Activated CD8-positive, alpha-beta memory T cell treated with anti-CD3 and anti-CD28 coated beads, Interleukin-2, amount 50 U/mL, for 4 hours (primary cell): ENCODE measurements at regions not wholly inside any gene's neighbourhood (a gene's known extent, or its start where the extent isn't known, plus 50 kb on each side); places are given as distances from the start of the nearest gene placed in this dataset.
"Not testable (repeated sequence)": the region's sequence is repeated elsewhere in the genome, so short reads cannot be mapped to it uniquely, and the experiment has no call there.

ENCODE experiments used
- DNase-seq: peaks from one replicate; pipeline ENCODE4 v3.0.0-alpha.2; 2020

DNA sequence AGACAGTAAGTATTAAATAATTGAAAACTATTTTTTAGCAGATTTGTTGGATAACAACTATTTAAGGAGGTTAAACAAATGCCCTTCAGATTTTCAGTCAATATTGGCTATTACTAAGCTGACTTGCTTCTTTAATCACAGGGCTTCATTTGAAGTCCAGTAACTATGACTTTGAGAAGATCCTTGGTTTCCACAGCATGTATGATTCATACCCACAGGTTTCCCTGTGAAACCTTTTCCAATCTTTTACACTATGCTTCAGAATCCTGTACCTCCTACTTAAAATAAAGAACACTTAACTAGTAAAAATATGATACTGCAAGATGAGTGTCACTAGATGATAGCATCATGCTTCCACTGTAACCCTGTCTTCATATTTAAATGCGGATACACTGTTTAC, 211.9 kb downstream of the SPATA31A1 start:
- DNase-seq, result not testable (repeated sequence)

DNA sequence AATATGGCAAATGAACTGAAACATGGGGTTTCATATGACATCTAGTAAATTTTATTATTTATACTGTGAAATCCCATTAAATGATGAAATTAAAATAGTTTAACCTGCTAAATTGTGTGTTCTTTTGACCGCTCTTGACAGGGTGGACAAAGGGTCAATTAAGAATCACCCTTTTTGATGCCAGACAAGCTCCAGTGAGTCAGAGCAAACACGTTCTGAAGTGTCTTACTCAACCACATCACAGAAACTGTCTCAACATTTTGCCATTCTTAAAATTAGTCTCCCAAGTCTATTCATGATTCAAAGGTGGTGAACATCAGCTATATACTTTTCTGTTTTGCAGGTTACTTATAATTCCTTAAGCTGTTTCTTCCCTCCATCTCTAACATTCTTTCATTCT, 213.4 kb downstream of the SPATA31A1 start:
- DNase-seq, result not testable (repeated sequence)

DNA sequence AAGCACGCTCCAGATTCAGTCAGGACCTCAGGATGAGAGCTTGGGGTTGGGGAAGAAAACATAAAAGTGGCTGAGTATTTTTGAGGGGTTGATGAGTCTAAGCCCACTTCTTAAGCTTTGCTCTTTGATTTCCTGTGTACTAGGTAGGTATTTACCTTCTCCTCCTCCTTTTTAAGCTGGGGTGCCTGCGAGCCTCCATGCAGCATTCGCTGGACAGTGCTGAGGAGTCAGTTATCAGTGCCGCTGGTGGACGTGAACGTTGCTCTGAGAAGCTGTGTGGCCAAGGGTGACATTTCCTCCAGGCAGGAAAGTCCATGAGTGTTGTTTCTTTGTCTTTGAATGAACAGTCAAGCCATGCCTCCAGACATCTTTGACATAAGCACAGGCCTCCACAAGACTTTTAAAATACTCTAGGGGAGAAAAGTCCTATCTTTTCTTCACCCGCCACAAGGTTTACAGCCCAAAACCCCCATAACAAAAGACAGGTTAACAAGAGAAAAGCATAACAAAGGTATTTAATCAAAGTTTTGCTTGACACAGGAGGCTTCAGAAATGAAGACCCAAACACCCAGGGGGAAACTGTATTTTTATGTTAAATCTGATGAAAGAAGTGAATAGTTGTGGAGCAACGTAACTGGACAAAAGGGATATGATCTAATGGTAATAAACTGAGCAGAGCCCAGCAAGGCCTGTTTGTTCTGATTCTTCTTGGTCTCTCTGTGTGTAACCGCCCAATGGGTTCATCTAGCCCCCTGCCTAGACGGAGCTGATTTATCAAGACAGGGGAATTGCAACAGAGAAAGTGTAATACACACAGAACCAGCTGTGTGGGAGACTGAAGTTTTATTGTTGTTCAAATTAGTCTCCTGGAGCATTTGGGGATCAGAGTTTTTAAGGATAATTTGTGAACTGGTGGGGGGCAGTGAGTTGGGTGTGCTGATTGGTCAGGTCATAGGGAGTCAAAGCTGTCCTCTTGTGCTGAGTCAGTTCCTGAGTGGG, 217.9 kb downstream of the SPATA31A1 start:
- not testable (repeated sequence) for DNase-seq

DNA sequence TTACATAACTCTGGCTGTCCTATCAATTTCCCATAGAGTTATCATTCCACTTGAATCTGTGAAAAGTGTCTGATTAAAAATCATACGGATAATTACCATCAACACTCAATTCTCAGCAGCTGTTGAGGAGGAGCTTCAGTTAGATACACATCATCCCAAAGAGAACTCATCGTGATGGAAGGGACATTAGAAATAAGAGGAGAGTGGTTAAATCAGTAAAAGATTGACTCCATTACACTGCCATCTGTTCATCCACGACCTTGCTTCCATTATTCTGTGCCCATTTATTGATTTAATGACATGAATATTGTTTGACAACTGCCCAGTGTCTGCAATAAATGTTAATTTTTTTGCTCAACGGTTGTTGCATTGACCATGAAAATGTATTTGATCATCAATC, 223.5 kb downstream of the SPATA31A1 start:
- not testable (repeated sequence) for DNase-seq

DNA sequence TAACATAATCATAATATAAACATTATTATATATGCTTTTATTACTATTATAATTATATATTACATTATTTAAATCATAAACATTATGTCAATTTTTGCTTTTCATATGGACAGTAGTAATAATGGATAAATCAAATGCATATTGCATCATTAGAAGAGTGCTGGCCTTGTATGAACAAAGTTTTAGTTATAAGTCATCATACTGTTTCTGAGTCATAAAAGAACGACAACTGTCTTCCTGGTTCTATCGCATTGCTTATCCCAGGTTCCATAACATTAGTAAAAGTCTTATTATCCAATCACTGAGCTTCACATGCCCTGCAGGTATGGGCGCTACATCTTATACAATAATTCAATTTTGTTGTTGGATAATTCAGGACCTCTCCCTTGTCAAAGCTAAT, 225.8 kb downstream of the SPATA31A1 start:
- not testable (repeated sequence) for DNase-seq

DNA sequence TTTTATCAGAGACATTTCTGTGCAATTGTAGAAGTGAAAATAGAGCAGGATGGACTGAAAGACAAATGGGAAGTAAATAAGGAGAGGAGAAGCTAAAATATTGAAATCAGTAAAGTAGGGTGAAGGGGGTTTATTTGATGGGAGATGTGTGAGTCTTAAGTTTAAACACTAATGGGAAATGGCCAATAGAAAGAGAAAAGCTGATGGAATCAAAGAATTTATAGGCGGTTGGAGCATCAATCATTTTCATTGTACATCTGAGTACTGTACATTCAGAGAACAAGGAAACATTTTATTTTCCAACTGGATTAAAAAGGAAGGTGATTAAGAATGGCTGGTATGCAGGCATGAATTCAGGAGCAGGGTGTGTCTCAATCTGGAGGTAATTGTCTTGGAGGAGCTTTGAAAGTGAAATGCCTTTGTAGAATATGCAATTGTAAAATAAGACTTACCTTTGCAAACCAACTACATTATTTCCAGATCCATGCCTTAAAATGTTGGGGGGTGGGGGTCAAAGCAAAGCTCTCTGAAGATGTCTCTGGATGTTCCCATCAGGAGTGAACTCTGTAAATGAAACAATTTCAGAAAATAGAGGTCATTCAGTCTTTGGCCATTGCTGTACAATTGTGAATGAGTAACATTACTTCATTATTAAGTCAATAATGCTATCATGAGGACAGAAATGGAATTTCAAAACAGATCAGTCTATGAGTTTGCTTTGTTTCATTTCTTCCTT, 227.4 kb downstream of the SPATA31A1 start:
- not testable (repeated sequence) for DNase-seq

DNA sequence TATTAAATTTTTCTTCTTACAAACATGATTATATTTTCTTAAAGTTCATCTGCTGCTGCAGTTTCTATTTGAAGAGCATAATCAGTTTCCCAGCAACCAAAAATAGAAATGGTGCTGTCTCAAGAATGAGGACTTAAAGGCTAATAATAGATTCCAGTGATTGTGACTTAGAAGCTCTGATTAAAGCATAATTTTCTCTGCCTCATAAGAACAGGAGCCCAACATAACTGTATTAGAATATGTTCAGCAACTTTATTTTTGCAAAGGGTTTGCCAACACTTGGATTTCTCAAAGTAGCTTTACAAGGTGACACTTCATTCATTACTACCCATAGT, 227.9 kb downstream of the SPATA31A1 start:
- DNase-seq, result not testable (repeated sequence)

DNA sequence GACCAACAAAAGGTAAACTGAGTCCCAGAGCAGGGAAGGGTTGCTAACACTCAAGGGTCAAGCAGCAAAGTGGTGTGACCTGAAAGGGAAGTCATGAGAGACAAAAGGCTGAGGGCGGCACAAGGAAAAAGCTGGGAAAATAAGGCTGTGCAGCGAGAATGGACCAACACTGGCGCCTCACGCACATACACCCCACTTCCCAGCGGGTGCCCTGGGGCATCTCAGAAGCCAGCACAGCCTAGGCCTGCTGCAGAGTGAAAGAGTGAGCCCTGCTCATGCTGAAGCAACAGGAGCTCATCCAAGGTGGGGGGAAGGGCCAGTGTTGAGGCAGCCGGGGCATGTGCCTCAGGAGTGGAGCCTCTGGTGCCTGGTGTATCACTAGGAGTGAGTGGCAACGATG, 229.8 kb downstream of the SPATA31A1 start:
- DNase-seq, result not testable (repeated sequence)

DNA sequence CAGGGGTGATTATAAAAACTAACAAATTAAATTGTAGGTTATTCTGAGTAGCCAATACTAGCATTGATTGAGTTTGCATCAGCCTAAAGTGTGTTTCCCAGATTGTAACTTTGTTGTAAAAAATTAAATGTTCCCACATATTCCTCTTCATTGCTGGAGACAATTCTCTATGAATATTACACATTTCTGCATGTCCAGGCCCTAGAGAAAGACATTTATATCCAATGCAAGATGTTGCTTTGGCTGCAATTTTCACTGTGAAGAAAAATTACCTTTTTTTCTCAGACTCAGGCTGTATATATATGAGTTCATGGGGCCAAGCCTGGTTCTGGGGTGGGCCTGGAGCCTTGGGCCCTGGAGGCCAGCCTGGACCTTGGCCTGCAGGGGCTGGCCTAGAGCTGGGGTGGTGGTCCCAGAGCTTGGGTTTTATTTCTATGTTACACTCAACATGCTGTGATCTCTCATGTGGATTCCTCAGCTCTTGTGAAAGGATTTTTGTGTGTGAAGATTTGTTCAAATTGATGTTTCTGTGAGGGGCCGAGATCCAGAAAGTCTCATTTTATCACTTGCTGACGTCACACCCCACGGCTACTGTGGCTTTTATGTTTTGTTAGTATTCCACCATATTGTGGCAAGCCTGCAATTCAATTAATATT, 232.5 kb downstream of the SPATA31A1 start:
- no peak for DNase-seq

DNA sequence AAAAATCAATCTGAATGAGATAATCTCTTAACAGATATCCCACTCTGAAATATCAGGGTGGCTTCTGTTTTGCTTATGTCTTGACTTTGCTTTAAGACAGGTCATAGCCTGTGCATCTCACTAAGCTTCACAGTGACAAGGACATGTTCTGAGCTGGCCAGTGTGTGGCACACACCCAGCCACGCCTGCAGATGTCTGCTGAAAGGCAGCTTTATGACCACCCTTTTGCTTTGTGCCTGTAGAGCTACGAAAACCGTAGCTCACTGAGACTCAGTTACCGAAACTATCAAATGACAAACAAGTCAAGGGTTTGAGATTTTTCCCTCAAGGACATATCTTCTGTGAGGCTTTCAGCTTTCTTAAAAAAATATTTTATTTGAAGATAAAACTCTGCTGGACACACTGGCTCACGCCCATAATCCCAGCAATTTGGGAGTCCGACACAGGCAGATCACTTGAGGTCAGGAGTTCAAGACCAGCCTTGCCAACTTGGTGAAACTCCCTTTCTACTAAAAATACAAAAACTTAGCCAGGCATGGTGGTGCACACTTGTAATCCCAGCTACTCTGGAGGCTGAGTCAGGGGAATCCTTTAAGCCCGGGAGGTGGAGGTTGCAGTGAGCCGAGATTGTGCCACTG, 233.2 kb downstream of the SPATA31A1 start:
- DNase-seq, result no peak

DNA sequence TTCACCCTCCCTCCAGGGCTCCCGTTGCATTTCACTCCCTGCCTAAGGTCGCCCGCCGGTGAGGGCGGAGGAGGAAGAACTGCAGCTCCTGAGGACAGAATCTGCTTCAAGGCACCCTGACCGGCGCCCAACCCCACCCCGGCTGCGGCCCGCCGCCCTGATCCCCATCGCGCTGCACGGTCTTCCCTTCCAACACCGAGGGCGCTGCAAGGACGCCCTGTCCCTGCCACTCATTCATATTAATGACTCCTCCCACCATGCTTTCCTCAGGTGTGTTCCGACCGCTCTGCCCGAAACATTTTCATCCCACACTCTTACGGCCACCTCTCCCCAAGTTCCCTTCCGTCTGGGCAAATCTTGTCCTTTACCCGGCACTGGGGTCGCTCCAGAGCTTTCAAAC, 248.6 kb downstream of the SPATA31A1 start:
- not testable (repeated sequence) for DNase-seq

DNA sequence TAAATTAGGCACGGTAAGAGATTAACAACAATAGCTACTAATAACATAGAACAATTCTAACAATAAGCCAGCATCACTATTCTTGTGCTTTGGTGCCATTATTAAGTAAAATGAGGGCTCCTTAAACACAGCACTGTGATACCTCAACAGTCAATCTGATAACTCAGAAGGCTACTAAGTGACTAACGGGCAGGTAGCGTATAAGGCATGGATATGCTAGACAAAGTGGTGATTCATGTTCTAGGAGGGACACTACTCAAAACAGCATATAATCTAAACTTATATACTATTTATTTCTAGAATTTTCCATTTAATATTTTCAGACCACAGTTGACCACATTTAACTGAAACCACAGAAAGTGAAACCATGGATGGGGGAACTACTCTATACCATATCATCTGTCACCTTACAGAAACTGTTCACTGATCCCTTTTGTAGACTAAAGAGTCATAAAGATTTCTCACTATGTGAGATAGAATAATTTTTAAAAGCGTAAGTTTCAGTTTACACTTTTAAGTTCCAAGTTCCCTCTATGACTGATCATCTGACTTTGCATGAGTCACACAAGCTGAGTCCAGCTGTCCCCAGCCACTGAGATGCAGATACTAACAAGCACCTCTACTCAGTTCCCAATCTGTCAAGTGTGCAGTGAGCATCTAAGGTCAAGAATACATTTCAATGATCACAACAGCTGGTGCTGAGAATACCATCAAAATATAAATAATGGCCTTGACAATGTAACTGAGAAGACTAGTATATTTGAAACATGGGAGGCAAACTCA, 256.2 kb downstream of the SPATA31A1 start:
- not testable (repeated sequence) for DNase-seq

DNA sequence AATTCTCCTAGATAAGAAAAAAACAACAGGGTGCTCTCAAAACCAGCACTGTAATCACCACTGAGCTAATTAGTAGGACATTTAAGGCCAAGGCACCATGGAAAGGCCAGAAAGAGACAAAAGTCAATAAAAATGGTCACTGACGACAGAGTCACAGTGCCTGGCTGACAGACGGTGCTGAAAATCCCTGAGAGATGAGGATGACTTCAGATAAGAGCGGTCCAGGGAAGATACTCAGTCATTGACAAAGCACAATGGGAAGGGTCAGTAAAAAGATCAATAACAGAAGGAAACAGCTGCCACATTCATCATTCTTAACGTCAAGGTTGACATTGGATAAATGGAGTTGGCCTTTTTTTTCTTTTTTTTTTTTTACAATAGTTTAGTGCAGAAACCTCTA, 261.0 kb downstream of the SPATA31A1 start:
- not testable (repeated sequence) for DNase-seq

DNA sequence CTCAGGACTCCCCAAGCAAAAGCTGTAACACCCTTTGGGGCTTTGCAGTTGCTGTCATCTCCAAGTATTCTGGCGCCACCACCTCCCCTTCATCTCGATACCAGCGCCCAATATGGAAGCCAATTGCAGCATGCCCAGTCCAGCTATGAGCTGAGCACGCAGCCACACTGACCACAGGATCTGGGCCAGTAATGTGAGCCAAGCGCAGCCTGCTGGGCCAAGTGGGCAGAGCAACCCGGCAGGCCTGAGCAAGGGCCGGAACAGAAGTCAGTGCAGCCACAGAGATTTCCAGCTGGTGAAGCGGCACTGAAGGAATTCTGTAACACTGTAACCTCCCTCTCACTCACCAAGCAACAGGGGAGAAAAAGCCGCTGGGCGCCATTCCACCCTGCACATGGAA, 268.6 kb downstream of the SPATA31A1 start:
- DNase-seq, result not testable (repeated sequence)

DNA sequence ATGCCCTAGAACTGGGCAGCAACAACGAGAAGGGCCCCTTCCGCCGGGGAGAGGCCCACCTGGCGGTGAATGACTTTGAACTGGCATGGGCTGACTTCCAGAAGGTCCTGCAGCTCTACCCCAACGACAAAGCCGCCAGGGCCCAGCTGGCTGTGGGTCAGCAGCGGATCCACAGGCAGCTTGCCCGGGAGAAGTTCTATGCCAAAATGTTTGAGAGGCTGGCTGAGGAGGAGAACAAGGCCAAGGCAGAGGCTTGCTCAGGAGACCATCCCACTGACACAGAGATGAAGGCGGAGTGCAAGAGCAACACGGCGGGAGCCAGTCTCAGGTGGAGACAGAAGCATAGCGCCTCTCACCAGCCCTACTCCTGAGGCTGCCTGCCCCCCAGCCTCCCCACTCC, 276.6 kb downstream of the SPATA31A1 start:
- not testable (repeated sequence) for DNase-seq

DNA sequence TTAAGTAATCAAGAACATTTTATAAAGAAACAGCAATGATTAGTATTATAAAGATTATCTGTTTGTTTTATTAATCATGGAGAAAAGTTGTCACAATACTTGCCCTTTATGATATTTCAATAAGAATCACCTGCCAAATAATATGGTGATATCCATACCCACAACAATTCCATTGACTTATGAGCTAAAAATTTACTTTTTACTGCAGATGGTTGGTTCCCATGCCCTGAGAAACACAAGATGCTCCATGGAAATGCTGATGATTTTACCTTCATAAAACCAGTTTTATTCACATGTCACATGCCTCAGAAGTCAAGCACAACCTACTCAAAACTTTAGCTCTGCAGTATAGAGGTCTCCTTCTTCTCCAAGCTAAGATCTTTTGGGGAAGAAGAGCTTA, 293.6 kb downstream of the SPATA31A1 start:
- DNase-seq, result not testable (repeated sequence)

DNA sequence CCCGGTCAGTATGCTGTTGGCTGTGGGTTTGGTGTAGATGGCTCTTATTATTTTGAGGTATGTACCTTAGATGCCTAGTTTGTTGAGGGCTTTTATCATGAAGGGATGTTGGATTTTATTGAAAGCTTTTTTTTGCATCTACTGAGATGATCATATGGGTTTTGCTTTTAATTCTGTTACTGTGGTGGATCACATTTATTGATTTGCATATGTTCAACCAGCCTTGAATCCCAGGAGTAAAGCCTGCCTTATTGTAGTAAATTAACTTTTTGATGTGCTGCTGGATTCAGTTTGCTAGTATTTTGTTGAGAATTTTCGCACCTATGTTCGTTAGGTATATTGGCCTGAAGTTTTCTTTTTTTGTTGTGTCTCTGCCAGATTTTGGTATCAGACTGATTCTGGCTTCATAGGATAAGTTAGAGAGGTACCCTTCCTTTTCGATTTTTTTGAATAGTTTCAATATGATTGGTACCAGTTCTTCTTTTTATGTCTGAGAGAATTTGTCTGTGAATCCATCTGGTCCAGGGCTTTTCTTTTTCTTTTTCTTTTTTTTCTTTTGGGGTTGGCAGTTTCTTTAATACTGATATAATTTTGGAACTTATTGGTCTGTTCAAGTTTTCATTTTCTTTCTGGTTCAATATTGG, 301.6 kb downstream of the SPATA31A1 start:
- not testable (repeated sequence) for DNase-seq

DNA sequence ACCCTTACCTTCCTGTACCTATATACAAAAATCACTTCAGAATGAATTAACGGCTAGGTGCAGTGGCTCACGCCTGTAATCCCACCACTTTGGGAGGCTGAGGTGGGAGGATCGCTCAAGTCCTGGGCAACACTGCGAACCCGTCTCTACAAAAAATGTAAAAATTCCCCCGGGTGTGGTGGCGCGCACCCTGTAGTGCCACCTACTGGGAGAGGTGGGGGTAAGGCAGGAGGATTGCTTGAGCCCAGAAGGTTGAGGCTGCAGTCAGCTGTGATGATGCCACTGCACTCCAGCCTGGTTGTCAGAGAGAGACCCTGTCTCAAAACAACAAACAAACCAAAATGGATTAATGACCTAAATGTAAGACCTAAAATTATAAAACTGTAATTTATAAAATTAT, 307.6 kb downstream of the SPATA31A1 start:
- DNase-seq, result not testable (repeated sequence)

DNA sequence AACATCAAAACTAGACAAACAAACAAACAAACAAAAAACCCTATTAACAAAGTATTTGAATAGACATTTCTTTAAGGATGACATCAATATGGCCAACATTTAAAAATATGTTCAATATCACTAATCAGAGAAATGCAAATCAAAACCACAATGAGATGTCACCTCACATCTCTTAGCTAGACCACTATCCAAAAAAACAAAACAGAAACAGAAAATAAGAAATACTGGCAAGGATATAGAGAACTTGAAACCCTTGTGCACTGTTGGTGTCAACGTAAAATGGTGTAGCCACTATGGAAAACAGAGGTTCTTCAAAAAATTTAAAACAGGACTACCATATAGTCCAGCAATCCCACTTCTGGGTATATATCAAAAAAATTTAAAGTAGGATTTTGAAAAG, 308.2 kb downstream of the SPATA31A1 start:
- DNase-seq, result not testable (repeated sequence)

DNA sequence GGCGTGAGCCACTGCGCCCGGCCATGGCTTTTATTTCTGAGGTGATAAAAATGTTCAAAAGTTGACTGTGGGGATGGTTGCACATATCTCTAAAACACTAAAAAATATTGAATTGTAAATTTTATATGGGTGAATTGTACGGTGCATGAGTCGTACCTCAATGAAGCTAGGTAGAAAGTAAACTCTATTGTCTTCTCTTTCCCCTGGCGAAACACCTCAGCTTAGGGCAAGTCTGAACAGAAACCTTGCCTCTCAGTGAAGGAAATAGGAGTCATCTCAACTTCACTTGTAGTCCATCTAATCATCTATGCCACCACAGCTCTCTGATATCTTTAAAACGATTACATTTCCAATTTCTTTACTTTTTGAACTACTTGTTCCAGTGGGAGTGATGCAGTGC, 309.6 kb downstream of the SPATA31A1 start:
- DNase-seq, result not testable (repeated sequence)

DNA sequence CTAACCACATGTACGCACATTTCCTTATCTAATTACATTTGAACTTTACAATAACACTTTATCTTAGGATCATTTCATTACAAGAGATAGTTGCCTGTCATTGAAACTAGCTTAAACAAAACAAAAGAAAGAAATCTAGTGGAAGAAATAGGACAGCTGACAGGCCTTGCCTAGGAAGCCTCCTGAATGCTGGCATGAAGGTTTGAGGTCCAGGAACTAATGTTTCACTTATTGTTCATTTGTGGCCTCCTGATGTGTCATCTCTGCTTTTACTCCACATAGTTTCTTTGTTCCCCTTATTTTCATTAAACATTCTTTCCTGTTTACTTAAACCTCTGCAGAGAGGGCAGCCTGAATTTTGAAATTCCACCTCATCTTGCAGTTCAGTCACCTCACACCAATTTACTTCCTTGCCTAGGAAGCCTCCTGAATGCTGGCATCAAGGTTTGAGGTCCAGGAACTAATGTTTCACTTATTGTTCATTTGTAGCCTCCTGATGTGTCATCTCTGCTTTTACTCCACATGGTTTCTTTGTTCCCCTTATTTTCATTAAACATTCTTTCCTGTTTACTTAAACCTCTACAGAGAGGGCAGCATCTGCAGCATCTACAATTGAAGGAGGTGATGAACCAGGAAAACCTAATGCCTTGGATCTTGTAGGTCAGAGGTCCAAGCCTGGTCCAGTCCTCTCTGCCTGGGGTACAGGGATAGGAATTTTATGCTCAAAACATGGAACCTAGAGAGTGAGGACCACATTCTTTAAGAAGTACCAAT, 319.2 kb downstream of the SPATA31A1 start:
- not testable (repeated sequence) for DNase-seq
